HG02884 (cell line): ENCODE measurements at regions not wholly inside any gene's neighbourhood (a gene's known extent, or its start where the extent isn't known, plus 50 kb on each side); places are given as distances from the start of the nearest gene placed in this dataset.

Experiments
- ATAC-seq: cut with Tn5 transposase; IDR thresholded peaks from one replicate; pipeline ENCODE4 v1.9.1; 2021; ENCODE audit warnings: mild to moderate bottlenecking, moderate library complexity; ENCODE audit not compliant: unreplicated experiment

GRCh38 chr5:155898284-155898683, 428.7 kb upstream of the SGCD start:
- no peak for ATAC-seq

GRCh38 chr5:155903791-155904190, 423.2 kb upstream of the SGCD start:
- no peak for ATAC-seq

- ATAC-seq = no peak
Measured at GRCh38 chr5:155905364-155905763, 421.6 kb upstream of the SGCD start.

DNA sequence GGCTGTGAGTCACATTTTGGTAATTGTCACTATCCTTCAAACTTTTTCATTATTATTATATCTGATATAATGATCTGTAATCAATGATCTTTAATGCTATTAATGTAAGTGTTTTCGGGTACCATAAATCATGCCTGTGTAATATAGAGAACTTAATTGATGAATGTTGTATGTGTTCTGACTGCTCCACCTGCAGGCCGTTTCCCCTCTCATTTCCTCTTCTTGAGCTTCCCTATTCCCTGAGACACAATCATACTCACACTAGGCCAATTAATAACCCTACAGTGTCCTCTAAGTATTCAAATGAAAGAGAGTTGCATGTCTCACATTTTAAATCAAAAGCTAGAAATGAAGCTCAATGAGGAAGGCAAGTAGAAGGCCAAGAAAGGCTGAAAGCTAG, 420.9 kb upstream of the SGCD start:
- ATAC-seq = no peak

DNA sequence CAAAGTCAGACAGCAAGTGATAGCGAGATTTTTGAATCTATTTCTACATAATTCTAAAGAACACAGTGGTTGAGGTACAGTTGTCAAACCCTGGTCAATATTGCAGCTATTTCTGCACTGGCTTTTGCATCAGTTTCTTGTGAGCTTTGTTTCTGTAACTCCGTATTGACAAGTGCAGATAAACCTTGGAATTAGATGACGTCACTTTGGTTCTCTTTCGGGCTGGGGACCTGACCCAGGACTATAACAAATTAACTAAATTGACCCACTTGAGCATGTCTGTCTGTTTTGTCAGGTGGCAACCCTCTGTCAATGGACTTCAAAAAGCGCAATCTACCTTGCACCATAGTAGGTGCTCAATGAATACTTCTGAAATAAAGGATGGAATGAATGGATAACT, 418.4 kb upstream of the SGCD start:
- no peak for ATAC-seq

GRCh38 chr5:155912291-155912690, 414.7 kb upstream of the SGCD start:
- no peak for ATAC-seq

DNA sequence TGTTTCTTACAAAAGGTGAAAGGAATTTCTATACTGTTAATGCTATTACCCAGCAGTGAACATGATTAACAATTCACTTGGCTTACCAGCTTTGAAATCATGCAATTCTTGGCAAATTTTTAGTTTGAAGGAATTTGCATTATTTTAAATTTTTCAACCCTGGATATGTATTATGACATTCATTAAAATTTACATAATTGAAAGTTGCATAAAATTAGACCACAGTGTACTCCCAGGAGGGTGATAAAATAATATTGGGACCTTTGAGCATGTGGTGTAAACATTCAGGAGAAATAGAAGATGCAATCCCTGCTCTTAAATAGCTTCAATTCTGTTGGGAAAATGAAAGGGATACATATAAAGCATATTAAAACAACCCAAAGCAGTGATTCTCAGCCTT, 412.2 kb upstream of the SGCD start:
- ATAC-seq = no peak

- no peak for ATAC-seq
Measured at GRCh38 chr5:155915601-155916000, 411.4 kb upstream of the SGCD start.

- ATAC-seq = no peak
Measured at GRCh38 chr5:155919126-155919525, 407.8 kb upstream of the SGCD start.

- ATAC-seq = no peak
Measured at GRCh38 chr5:155919725-155920124, 407.2 kb upstream of the SGCD start.

GRCh38 chr5:155921621-155922020, 405.3 kb upstream of the SGCD start:
- no peak for ATAC-seq

- ATAC-seq = no peak
Measured at GRCh38 chr5:155923784-155924183, 403.2 kb upstream of the SGCD start.

DNA sequence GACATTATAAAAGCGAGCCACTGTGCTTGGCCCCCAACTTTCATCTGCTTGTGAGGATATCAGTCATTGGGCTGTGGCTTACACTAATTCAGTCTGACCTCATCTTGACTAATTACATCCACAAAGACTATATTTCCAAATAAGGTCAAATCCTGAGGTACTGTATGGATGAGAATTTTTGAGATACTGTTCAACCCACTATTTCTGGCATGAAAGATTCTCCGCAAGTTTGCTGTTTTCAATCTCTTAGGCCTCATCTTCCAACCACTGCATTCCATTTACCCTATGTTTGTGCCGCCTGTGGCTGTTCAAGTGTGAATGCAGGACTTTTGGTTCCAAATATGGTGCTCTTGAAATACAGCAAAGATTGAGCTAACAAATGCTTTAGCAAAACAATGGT, 400.9 kb upstream of the SGCD start:
- ATAC-seq = no peak

DNA sequence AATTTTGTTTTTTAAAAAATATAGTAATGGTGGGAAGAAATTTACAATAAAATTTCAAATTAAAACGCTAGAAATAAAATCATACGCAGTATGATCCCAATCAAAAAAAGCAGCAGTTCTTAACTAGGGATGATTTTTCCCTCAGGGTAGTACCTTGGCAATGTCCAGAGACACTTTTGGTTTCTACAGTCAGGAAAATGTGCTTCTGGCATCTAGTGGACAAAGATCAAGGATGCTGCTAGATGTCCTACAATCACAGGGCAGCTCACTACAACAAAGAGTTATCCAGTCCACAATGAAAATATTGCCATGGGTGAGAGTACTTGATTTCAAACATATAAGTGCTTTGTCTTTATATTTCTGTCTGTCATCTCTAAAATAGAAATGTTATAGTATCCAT, 400.2 kb upstream of the SGCD start:
- no peak for ATAC-seq

DNA sequence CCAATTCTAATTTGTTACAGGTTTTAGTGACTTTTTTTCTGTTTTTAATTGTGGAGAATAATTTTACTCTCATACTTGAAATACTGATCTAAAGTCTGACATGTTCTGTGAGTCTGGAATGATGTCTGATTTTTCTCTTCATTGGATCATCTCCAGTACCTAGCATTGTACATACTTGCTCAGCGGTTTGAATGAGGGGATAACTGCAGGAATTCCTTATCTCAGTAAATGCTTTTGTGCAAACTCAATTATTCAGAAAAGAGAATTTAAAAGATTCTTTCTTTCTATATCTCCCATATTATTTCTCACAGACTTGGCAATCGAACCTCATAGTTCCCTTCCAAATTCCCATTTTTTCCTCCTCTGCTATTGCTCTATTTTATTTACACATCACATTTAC, 397.9 kb upstream of the SGCD start:
- no peak for ATAC-seq

GRCh38 chr5:155934964-155935363, 392.0 kb upstream of the SGCD start:
- no peak for ATAC-seq

DNA sequence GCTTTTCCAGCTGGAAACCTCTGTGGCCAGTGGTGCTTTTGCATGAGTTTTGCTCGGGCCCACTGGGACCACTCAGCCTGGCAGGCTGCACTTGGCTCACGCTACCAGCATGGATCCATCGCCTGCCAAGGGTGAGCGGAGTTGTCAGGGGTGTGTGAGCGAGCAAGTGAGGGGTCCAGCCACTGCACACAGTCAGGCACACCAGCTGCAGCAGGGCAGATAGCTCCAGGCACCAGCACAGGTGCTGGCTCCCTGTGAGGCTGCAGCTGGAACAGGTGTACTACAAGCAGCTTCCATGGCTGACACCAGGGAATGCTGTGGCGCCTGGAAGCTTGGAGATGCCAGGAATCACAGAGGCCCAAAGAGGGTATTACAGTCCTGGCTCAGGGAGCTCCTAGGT, 391.2 kb upstream of the SGCD start:
- ATAC-seq = no peak

- ATAC-seq = no peak
Measured at GRCh38 chr5:155936520-155937406, 390.2 kb upstream of the SGCD start.

GRCh38 chr5:155938051-155938450, 388.9 kb upstream of the SGCD start:
- no peak for ATAC-seq

- no peak for ATAC-seq
Measured at GRCh38 chr5:155941340-155941739, 385.6 kb upstream of the SGCD start.

GRCh38 chr5:155943516-155944407, 383.2 kb upstream of the SGCD start:
- peak; percentile 96 for ATAC-seq
